Tibial nerve (tissue), 4 donors: ENCODE measurements at regions not wholly inside any gene's neighbourhood (a gene's known extent, or its start where the extent isn't known, plus 50 kb on each side); places are given as distances from the start of the nearest gene placed in this dataset.
A peak's percentile ranks its signal among the peaks of the same experiment; 100 is the strongest.

Source experiments
- EP300 ChIP-seq, 2 donors: sonication (generic); formaldehyde crosslinking; IDR thresholded peaks; one replicate each; pipeline ENCODE4 v1.6.1; 2017; ENCODE audit warnings: antibody characterized with exemption in 2 of 2, mild to moderate bottlenecking in 1 of 2
- POLR2A ChIP-seq, 2 donors: fragments of 450-650 bp; IDR thresholded peaks; one replicate each; pipeline ENCODE4 v1.6.1; 2017; ENCODE audit warnings: antibody characterized with exemption in 2 of 2, mild to moderate bottlenecking in 2 of 2, moderate library complexity in 2 of 2
- TF ChIP-seq, protein P1 (sequence below), 5 experiments: fragments of 200-600 bp in 3 of 5; fragments of 450-650 bp in 2 of 5; sonication (generic) in 3 of 5; IDR thresholded peaks; one replicate each; pipeline ENCODE4 v1.5.1; 2016 to 2019; ENCODE audit warnings: antibody characterized with exemption in 5 of 5, mild to moderate bottlenecking in 3 of 5, moderate library complexity in 2 of 5

DNA sequence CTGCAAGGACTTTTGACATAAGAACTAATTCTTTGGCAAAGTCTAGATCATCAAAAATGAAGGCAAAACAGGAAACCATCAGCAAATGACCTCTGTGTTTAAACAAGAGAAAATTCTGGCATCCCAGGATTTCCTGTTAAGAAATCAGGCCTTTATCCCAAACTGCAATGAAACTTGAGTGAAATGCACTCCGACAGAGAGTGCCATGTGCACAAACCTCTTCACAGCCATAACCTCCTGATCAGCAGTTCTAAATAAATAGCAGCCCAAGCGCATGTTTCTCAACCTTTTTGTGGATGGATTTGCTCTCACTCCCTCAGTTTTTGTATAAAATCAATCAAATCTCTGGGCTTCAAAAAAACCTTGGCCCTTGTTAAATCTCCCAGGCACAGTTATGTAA is 107.7 kb upstream of the EEPD1 start:
- TF ChIP-seq EP300 (IDR thresholded peaks at IDR 0.05) (peak in 1 of 2 donors; percentile 82), POLR2A (IDR thresholded peaks at IDR 0.05) (no peak)
- TF ChIP-seq, protein P1, sequence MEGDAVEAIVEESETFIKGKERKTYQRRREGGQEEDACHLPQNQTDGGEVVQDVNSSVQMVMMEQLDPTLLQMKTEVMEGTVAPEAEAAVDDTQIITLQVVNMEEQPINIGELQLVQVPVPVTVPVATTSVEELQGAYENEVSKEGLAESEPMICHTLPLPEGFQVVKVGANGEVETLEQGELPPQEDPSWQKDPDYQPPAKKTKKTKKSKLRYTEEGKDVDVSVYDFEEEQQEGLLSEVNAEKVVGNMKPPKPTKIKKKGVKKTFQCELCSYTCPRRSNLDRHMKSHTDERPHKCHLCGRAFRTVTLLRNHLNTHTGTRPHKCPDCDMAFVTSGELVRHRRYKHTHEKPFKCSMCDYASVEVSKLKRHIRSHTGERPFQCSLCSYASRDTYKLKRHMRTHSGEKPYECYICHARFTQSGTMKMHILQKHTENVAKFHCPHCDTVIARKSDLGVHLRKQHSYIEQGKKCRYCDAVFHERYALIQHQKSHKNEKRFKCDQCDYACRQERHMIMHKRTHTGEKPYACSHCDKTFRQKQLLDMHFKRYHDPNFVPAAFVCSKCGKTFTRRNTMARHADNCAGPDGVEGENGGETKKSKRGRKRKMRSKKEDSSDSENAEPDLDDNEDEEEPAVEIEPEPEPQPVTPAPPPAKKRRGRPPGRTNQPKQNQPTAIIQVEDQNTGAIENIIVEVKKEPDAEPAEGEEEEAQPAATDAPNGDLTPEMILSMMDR (IDR thresholded peaks at IDR 0.05), result no peak
